ENCODE measurements at regions not wholly inside any gene's neighbourhood (a gene's known extent, or its start where the extent isn't known, plus 50 kb on each side); places are given as distances from the start of the nearest gene placed in this dataset.

GRCh38 chr16:88296437-88297177 is 86.2 kb upstream of the ZNF469 start:
- ChIA-PET POLR2A (no interaction called here), CTCF (no interaction called here)
- H3K4me1 ChIP-seq (ENCODE audit: control insufficient read depth, insufficient read depth, low read length), result no peaks in the 10 kb centered on the region
- H3K36me3 ChIP-seq (ENCODE audit: control insufficient read depth in 2 of 2, insufficient read depth in 1 of 2, low read length in 2 of 2), result no peaks in the 10 kb centered on the region
- TF ChIP-seq ZNF548 (tag by site-specific recombination; IDR thresholded peaks at IDR 0.05), result no peak
- peak; percentile 66 for TF ChIP-seq ZSCAN4 (tag by site-specific recombination; IDR thresholded peaks at IDR 0.05)
- no peak for TF ChIP-seq ZBTB8A (tag by site-specific recombination; IDR thresholded peaks at IDR 0.05)
- TF ChIP-seq ZFHX2 (tag by site-specific recombination; conservative IDR thresholded peaks at IDR 0.05), result 0 out of 2 replicates have a peak, but pooled peaks have one; percentile 33
- no peak for TF ChIP-seq HOXC10 (CRISPR knock-in tag; IDR thresholded peaks at IDR 0.05)
- TF ChIP-seq SP2 (tag by site-specific recombination; IDR thresholded peaks at IDR 0.05), result no peak
- no peak for TF ChIP-seq ZNF624 (tag by site-specific recombination; IDR thresholded peaks at IDR 0.05)
- TF ChIP-seq ZNF660 (tag by site-specific recombination; IDR thresholded peaks at IDR 0.05), result no peak
- H3K4me3 ChIP-seq (ENCODE audit: low read depth, low read length), result no peak overlapping the region
- no peak overlapping the region for H3K27ac ChIP-seq (ENCODE audit: extremely low read depth, low read depth, low read length)
- H3K9me3 ChIP-seq (ENCODE audit: control insufficient read depth, insufficient read depth, low read depth, low read length), result no peaks in the 10 kb centered on the region

GRCh38 chr16:88297178-88297720 is 85.5 kb upstream of the ZNF469 start:
- no peak for TF ChIP-seq ZNF626 (tag by site-specific recombination; IDR thresholded peaks at IDR 0.05)
- TF ChIP-seq IKZF3 (tag by site-specific recombination; IDR thresholded peaks at IDR 0.05), result no peak
- TF ChIP-seq INSM2 (tag by site-specific recombination; IDR thresholded peaks at IDR 0.05), result no peak
- TF ChIP-seq ZFP41 (tag by site-specific recombination; IDR thresholded peaks at IDR 0.05; ENCODE audit: borderline replicate concordance), result no peak
- POLR2A ChIA-PET, result no interaction called here

GRCh38 chr16:88298181-88298832 is 84.5 kb upstream of the ZNF469 start:
- Histone ChIP-seq H3K36me3 (ENCODE audit: control insufficient read depth in 2 of 2, insufficient read depth in 1 of 2, low read length in 2 of 2) (no peaks in the 10 kb centered on the region), H3K4me1 (ENCODE audit: control insufficient read depth, insufficient read depth, low read length) (no peaks in the 10 kb centered on the region), H3K9me3 (ENCODE audit: control insufficient read depth, insufficient read depth, low read depth, low read length) (no peaks in the 10 kb centered on the region), H3K27ac (ENCODE audit: extremely low read depth, low read depth, low read length) (no peak overlapping the region), H3K4me3 (ENCODE audit: low read depth, low read length) (no peak overlapping the region)
- TF ChIP-seq ZBTB10 (tag by site-specific recombination; IDR thresholded peaks at IDR 0.05) (no peak), ZIC2 (tag by site-specific recombination; IDR thresholded peaks at IDR 0.05) (no peak), ZNF280C (tag by site-specific recombination; IDR thresholded peaks at IDR 0.05) (no peak), CTCF (tag by site-specific recombination; IDR thresholded peaks at IDR 0.05) (no peak), ZNF792 (tag by site-specific recombination; IDR thresholded peaks at IDR 0.05) (no peak), WT1 (tag by site-specific recombination; IDR thresholded peaks at IDR 0.05) (no peak), ZNF121 (tag by site-specific recombination; IDR thresholded peaks at IDR 0.05) (no peak)
- CTCF ChIA-PET, result interaction anchor here (0.6 to 0.7 kb wide), 2 partner anchors 11 to 81 kb away, joined by 3 to 4 read pairs; no protein-coding TSS in a partner anchor
- POLR2A ChIA-PET, result no interaction called here

More at GRCh38 chr16:88297178-88297720, 85.5 kb upstream of the ZNF469 start:
- CTCF ChIA-PET, result no interaction called here
- H3K27ac ChIP-seq (ENCODE audit: extremely low read depth, low read depth, low read length), result no peak overlapping the region
- H3K4me3 ChIP-seq (ENCODE audit: low read depth, low read length), result no peak overlapping the region
- no peaks in the 10 kb centered on the region for H3K9me3 ChIP-seq (ENCODE audit: control insufficient read depth, insufficient read depth, low read depth, low read length)
- no peaks in the 10 kb centered on the region for H3K4me1 ChIP-seq (ENCODE audit: control insufficient read depth, insufficient read depth, low read length)
- H3K36me3 ChIP-seq (ENCODE audit: control insufficient read depth in 2 of 2, insufficient read depth in 1 of 2, low read length in 2 of 2), result no peaks in the 10 kb centered on the region
